ENCODE measurements at regions not wholly inside any gene's neighbourhood (a gene's known extent, or its start where the extent isn't known, plus 50 kb on each side); places are given as distances from the start of the nearest gene placed in this dataset.

- ATAC-seq (ENCODE audit: poor library complexity): no peak
- no peak for DNase-seq
- Mint-ChIP-seq H3K4me1 (ENCODE audit: low read depth) (no peaks in the 10 kb centered on the region), H3K27ac (no peak overlapping the region), H3K9me3 (no peaks in the 10 kb centered on the region), H3K36me3 (ENCODE audit: low read depth) (no peaks in the 10 kb centered on the region), H3K4me3 (no peak overlapping the region), H3K27me3 (peaks cover 8% of the 10 kb centered on the region)
- POLR2A ChIA-PET: no interaction called here
- no peaks in the 10 kb centered on the region for H3K36me3 ChIP-seq (ENCODE audit: insufficient read depth, low read length)
- H3K9me3 ChIP-seq (ENCODE audit: control insufficient read depth in 1 of 2, insufficient read depth in 1 of 2, low read length in 2 of 2): peaks cover 0 to 13% of the 10 kb centered on the region in 2 experiments
- intact Hi-C loops (cut with DNase I, micrococcal nuclease): no loop called here
- TF ChIP-seq CTCF (IDR thresholded peaks at IDR 0.05): no peak
- CTCF ChIA-PET: no interaction called here
- H3K4me1 ChIP-seq (ENCODE audit: insufficient read depth, low read length): no peaks in the 10 kb centered on the region
- no peak overlapping the region for H3K4me3 ChIP-seq (ENCODE audit: low read length)
- no peaks in the 10 kb centered on the region for H3K27me3 ChIP-seq (ENCODE audit: control insufficient read depth in 1 of 2, insufficient read depth in 2 of 2, low read length in 2 of 2)
- H3K27ac ChIP-seq (ENCODE audit: low read depth in 1 of 2, low read length in 2 of 2): no peak overlapping the region
Observed at GRCh38 chr18:1958798-1959197, 612.5 kb downstream of the METTL4 start.

- Histone ChIP-seq H3K27ac (ENCODE audit: low read depth in 1 of 2, low read length in 2 of 2) (no peak overlapping the region), H3K36me3 (ENCODE audit: insufficient read depth, low read length) (no peaks in the 10 kb centered on the region), H3K4me3 (ENCODE audit: low read length) (no peak overlapping the region), H3K27me3 (ENCODE audit: control insufficient read depth in 1 of 2, insufficient read depth in 2 of 2, low read length in 2 of 2) (no peaks in the 10 kb centered on the region), H3K9me3 (ENCODE audit: control insufficient read depth in 1 of 2, insufficient read depth in 1 of 2, low read length in 2 of 2) (no peaks in the 10 kb centered on the region), H3K4me1 (ENCODE audit: insufficient read depth, low read length) (no peaks in the 10 kb centered on the region)
- H3K36me3 Mint-ChIP-seq (ENCODE audit: low read depth): no peaks in the 10 kb centered on the region
- no peaks in the 10 kb centered on the region for H3K4me1 Mint-ChIP-seq (ENCODE audit: low read depth)
- CTCF ChIA-PET: no interaction called here
- ATAC-seq (ENCODE audit: poor library complexity) (no peak), DNase-seq (no peak)
- TF ChIP-seq CTCF (IDR thresholded peaks at IDR 0.05): no peak
- H3K27ac Mint-ChIP-seq: no peak overlapping the region
- H3K4me3 Mint-ChIP-seq: no peak overlapping the region
- no peaks in the 10 kb centered on the region for H3K9me3 Mint-ChIP-seq
- peaks cover 6% of the 10 kb centered on the region for H3K27me3 Mint-ChIP-seq
- intact Hi-C loops (cut with DNase I, micrococcal nuclease): no loop called here
- POLR2A ChIA-PET: no interaction called here
Observed at GRCh38 chr18:1965016-1965415, 606.3 kb downstream of the METTL4 start.

GRCh38 chr18:1965541-1965940 lies 605.8 kb downstream of the METTL4 start:
- Mint-ChIP-seq H3K4me1 (ENCODE audit: low read depth) (no peaks in the 10 kb centered on the region), H3K27ac (no peak overlapping the region), H3K4me3 (no peak overlapping the region), H3K27me3 (peaks cover 1% of the 10 kb centered on the region), H3K36me3 (ENCODE audit: low read depth) (no peaks in the 10 kb centered on the region), H3K9me3 (no peaks in the 10 kb centered on the region)
- Histone ChIP-seq H3K27me3 (ENCODE audit: control insufficient read depth in 1 of 2, insufficient read depth in 2 of 2, low read length in 2 of 2) (no peaks in the 10 kb centered on the region), H3K4me1 (ENCODE audit: insufficient read depth, low read length) (no peaks in the 10 kb centered on the region), H3K36me3 (ENCODE audit: insufficient read depth, low read length) (no peaks in the 10 kb centered on the region), H3K27ac (ENCODE audit: low read depth in 1 of 2, low read length in 2 of 2) (no peak overlapping the region), H3K9me3 (ENCODE audit: control insufficient read depth in 1 of 2, insufficient read depth in 1 of 2, low read length in 2 of 2) (no peaks in the 10 kb centered on the region), H3K4me3 (ENCODE audit: low read length) (no peak overlapping the region)
- no peak for ATAC-seq (ENCODE audit: poor library complexity)
- TF ChIP-seq CTCF (IDR thresholded peaks at IDR 0.05): no peak
- intact Hi-C loops (cut with DNase I, micrococcal nuclease): no loop called here
- ChIA-PET CTCF (no interaction called here), POLR2A (no interaction called here)
- DNase-seq: no peak
